Activated CD4-positive, alpha-beta T cell treated with anti-CD3 and anti-CD28 coated beads, Interleukin-2, amount 10 ng/mL, durations not matched to agents 7 days and 5 days (primary cell): ENCODE measurements at regions not wholly inside any gene's neighbourhood (a gene's known extent, or its start where the extent isn't known, plus 50 kb on each side); places are given as distances from the start of the nearest gene placed in this dataset.

ENCODE experiments used
- CTCF ChIA-PET: fragments of 350-600 bp; sonication (Branson Sonifier 250); formaldehyde crosslinking; loops from one replicate; lab custom pipeline; 2021; ENCODE audit warnings: antibody characterized with exemption; lab: Charles Lee
- POLR2A ChIA-PET: fragments of 350-600 bp; sonication (Branson Sonifier 250); formaldehyde crosslinking; loops from one replicate; lab custom pipeline; 2021; ENCODE audit warnings: antibody characterized with exemption; lab: Charles Lee
- DNase-seq: peaks from one replicate; pipeline ENCODE4 v3.0.0-alpha.2; 2020
- H3K27ac Mint-ChIP-seq: one replicate; pipeline ENCODE4 v1.8.0; 2021; ENCODE audit warnings: mild to moderate bottlenecking, moderate library complexity, mixed read lengths
- H3K27me3 Mint-ChIP-seq: one replicate; pipeline ENCODE4 v1.8.0; 2021; ENCODE audit warnings: mixed read lengths
- H3K36me3 Mint-ChIP-seq: one replicate; pipeline ENCODE4 v1.8.0; 2021; ENCODE audit warnings: low read depth, mixed read lengths
- H3K4me1 Mint-ChIP-seq: one replicate; pipeline ENCODE4 v1.8.0; 2021; ENCODE audit warnings: mixed read lengths
- H3K4me3 Mint-ChIP-seq: one replicate; pipeline ENCODE4 v1.8.0; 2021; ENCODE audit warnings: mild to moderate bottlenecking, moderate library complexity, mixed read lengths
- H3K9me3 Mint-ChIP-seq: one replicate; pipeline ENCODE4 v1.8.0; 2021; ENCODE audit warnings: mixed read lengths

GRCh38 chr2:81942136-81942680 is 1637.7 kb upstream of the LRRTM1 start:
- Mint-ChIP-seq H3K4me1 (no peaks in the 10 kb centered on the region), H3K4me3 (no peak overlapping the region), H3K36me3 (no peaks in the 10 kb centered on the region), H3K9me3 (peaks cover 21% of the 10 kb centered on the region), H3K27me3 (no peaks in the 10 kb centered on the region), H3K27ac (no peak overlapping the region)
- ChIA-PET POLR2A (no interaction called here), CTCF (no interaction called here)
- DNase-seq: no peak

GRCh38 chr2:81940266-81940955 is 1635.9 kb upstream of the LRRTM1 start:
- peaks cover 16% of the 10 kb centered on the region for H3K9me3 Mint-ChIP-seq
- H3K4me3 Mint-ChIP-seq: no peak overlapping the region
- H3K27ac Mint-ChIP-seq: no peak overlapping the region
- DNase-seq: no peak
- H3K27me3 Mint-ChIP-seq: no peaks in the 10 kb centered on the region
- H3K36me3 Mint-ChIP-seq: no peaks in the 10 kb centered on the region
- CTCF ChIA-PET: no interaction called here
- no peaks in the 10 kb centered on the region for H3K4me1 Mint-ChIP-seq
- POLR2A ChIA-PET: no interaction called here

- no peaks in the 10 kb centered on the region for H3K27me3 Mint-ChIP-seq
- POLR2A ChIA-PET: no interaction called here
- H3K27ac Mint-ChIP-seq: no peak overlapping the region
Observed at GRCh38 chr2:81937944-81938343, 1633.4 kb upstream of the LRRTM1 start.

GRCh38 chr2:81903534-81903933 is 1599.0 kb upstream of the LRRTM1 start:
- Mint-ChIP-seq H3K9me3 (no peaks in the 10 kb centered on the region), H3K27me3 (no peaks in the 10 kb centered on the region), H3K4me3 (no peak overlapping the region), H3K36me3 (no peaks in the 10 kb centered on the region), H3K27ac (no peak overlapping the region), H3K4me1 (no peaks in the 10 kb centered on the region)
- POLR2A ChIA-PET: no interaction called here
- CTCF ChIA-PET: no interaction called here
- no peak for DNase-seq

More at GRCh38 chr2:81937944-81938343, 1633.4 kb upstream of the LRRTM1 start:
- no peaks in the 10 kb centered on the region for H3K4me1 Mint-ChIP-seq
- DNase-seq: no peak
- H3K4me3 Mint-ChIP-seq: no peak overlapping the region
- H3K36me3 Mint-ChIP-seq: no peaks in the 10 kb centered on the region
- CTCF ChIA-PET: no interaction called here
- peaks cover 9% of the 10 kb centered on the region for H3K9me3 Mint-ChIP-seq

- CTCF ChIA-PET: no interaction called here
- no peaks in the 10 kb centered on the region for H3K9me3 Mint-ChIP-seq
- POLR2A ChIA-PET: no interaction called here
- no peak overlapping the region for H3K27ac Mint-ChIP-seq
- H3K4me1 Mint-ChIP-seq: no peaks in the 10 kb centered on the region
- no peak for DNase-seq
- H3K36me3 Mint-ChIP-seq: no peaks in the 10 kb centered on the region
- H3K4me3 Mint-ChIP-seq: no peak overlapping the region
- H3K27me3 Mint-ChIP-seq: no peaks in the 10 kb centered on the region
Observed at GRCh38 chr2:81901017-81901416, 1596.5 kb upstream of the LRRTM1 start.

GRCh38 chr2:81895620-81896250 is 1591.2 kb upstream of the LRRTM1 start:
- no peak overlapping the region for H3K4me3 Mint-ChIP-seq
- H3K9me3 Mint-ChIP-seq: peaks cover 11% of the 10 kb centered on the region
- H3K27me3 Mint-ChIP-seq: no peaks in the 10 kb centered on the region
- no peak for DNase-seq
- no peaks in the 10 kb centered on the region for H3K4me1 Mint-ChIP-seq
- ChIA-PET CTCF (no interaction called here), POLR2A (no interaction called here)
- H3K27ac Mint-ChIP-seq: no peak overlapping the region
- H3K36me3 Mint-ChIP-seq: no peaks in the 10 kb centered on the region

- DNase-seq: no peak
- H3K36me3 Mint-ChIP-seq: no peaks in the 10 kb centered on the region
- ChIA-PET POLR2A (no interaction called here), CTCF (no interaction called here)
- H3K27ac Mint-ChIP-seq: no peak overlapping the region
- H3K27me3 Mint-ChIP-seq: no peaks in the 10 kb centered on the region
- H3K9me3 Mint-ChIP-seq: peaks cover 11% of the 10 kb centered on the region
- no peak overlapping the region for H3K4me3 Mint-ChIP-seq
- H3K4me1 Mint-ChIP-seq: no peaks in the 10 kb centered on the region
Observed at GRCh38 chr2:81894451-81894990, 1590.0 kb upstream of the LRRTM1 start.

- no peaks in the 10 kb centered on the region for H3K36me3 Mint-ChIP-seq
- ChIA-PET CTCF (no interaction called here), POLR2A (no interaction called here)
- H3K4me1 Mint-ChIP-seq: no peaks in the 10 kb centered on the region
- H3K4me3 Mint-ChIP-seq: no peak overlapping the region
- H3K9me3 Mint-ChIP-seq: peaks cover 7% of the 10 kb centered on the region
- H3K27me3 Mint-ChIP-seq: no peaks in the 10 kb centered on the region
- DNase-seq: no peak
- H3K27ac Mint-ChIP-seq: no peak overlapping the region
Observed at GRCh38 chr2:81876624-81877023, 1572.1 kb upstream of the LRRTM1 start.

GRCh38 chr2:81872006-81872405 is 1567.5 kb upstream of the LRRTM1 start:
- Mint-ChIP-seq H3K9me3 (peaks cover 9% of the 10 kb centered on the region), H3K36me3 (no peaks in the 10 kb centered on the region), H3K27ac (no peak overlapping the region), H3K27me3 (no peaks in the 10 kb centered on the region), H3K4me3 (no peak overlapping the region), H3K4me1 (no peaks in the 10 kb centered on the region)
- POLR2A ChIA-PET: no interaction called here
- no peak for DNase-seq
- CTCF ChIA-PET: no interaction called here

GRCh38 chr2:81870119-81870518 is 1565.6 kb upstream of the LRRTM1 start:
- no peaks in the 10 kb centered on the region for H3K27me3 Mint-ChIP-seq
- POLR2A ChIA-PET: no interaction called here
- H3K9me3 Mint-ChIP-seq: peaks cover 18% of the 10 kb centered on the region
- CTCF ChIA-PET: no interaction called here
- no peak overlapping the region for H3K27ac Mint-ChIP-seq
- H3K4me1 Mint-ChIP-seq: no peaks in the 10 kb centered on the region
- no peaks in the 10 kb centered on the region for H3K36me3 Mint-ChIP-seq
- no peak overlapping the region for H3K4me3 Mint-ChIP-seq
- no peak for DNase-seq

- Mint-ChIP-seq H3K27me3 (no peaks in the 10 kb centered on the region), H3K36me3 (no peaks in the 10 kb centered on the region), H3K4me3 (no peak overlapping the region), H3K4me1 (no peaks in the 10 kb centered on the region), H3K9me3 (peaks cover 6% of the 10 kb centered on the region), H3K27ac (no peak overlapping the region)
- no peak for DNase-seq
- ChIA-PET CTCF (no interaction called here), POLR2A (no interaction called here)
Observed at GRCh38 chr2:81858998-81859397, 1554.4 kb upstream of the LRRTM1 start.

GRCh38 chr2:81853341-81853740 is 1548.8 kb upstream of the LRRTM1 start:
- Mint-ChIP-seq H3K36me3 (no peaks in the 10 kb centered on the region), H3K27me3 (no peaks in the 10 kb centered on the region), H3K27ac (no peak overlapping the region), H3K4me1 (no peaks in the 10 kb centered on the region), H3K9me3 (peaks cover 6% of the 10 kb centered on the region), H3K4me3 (no peak overlapping the region)
- CTCF ChIA-PET: interaction anchor here (0.7 kb wide), 1 partner anchor 393 kb away, joined by 4 read pairs; no protein-coding TSS in a partner anchor
- no peak for DNase-seq
- POLR2A ChIA-PET: no interaction called here

- Mint-ChIP-seq H3K9me3 (peaks cover 9% of the 10 kb centered on the region), H3K4me3 (no peak overlapping the region), H3K27me3 (no peaks in the 10 kb centered on the region), H3K4me1 (no peaks in the 10 kb centered on the region), H3K36me3 (no peaks in the 10 kb centered on the region), H3K27ac (no peak overlapping the region)
- POLR2A ChIA-PET: no interaction called here
- CTCF ChIA-PET: no interaction called here
- no peak for DNase-seq
Observed at GRCh38 chr2:81852651-81853050, 1548.1 kb upstream of the LRRTM1 start.
